SK-N-SH treated with all-trans-retinoic acid at 6 μM for 48 hours (cell line): ENCODE measurements at regions not wholly inside any gene's neighbourhood (a gene's known extent, or its start where the extent isn't known, plus 50 kb on each side); places are given as distances from the start of the nearest gene placed in this dataset.

Experiments
- ATAC-seq: fragments of 200-7000 bp; cut with Tn5 transposase; 3 replicates; pipeline ENCODE4 v1.9.1; 2020; ENCODE audit warnings: mild to moderate bottlenecking, moderate library complexity
- ARNTL ChIP-seq: fragments of 450-650 bp; formaldehyde crosslinking; IDR thresholded peaks from 2 replicates; pipeline ENCODE4 v1.5.0; 2020; ENCODE audit warnings: low read depth, mild to moderate bottlenecking, moderate library complexity, borderline replicate concordance
- CREB5 ChIP-seq: fragments of 250-450 bp; sonication (Bioruptor Pico); IDR thresholded peaks from 2 replicates; pipeline ENCODE4 v1.5.1; 2020; ENCODE audit warnings: low read depth, mild to moderate bottlenecking, moderate library complexity
- CSDC2 ChIP-seq: fragments of 250-450 bp; sonication (Bioruptor Pico); IDR thresholded peaks from 2 replicates; pipeline ENCODE4 v1.5.0; 2020; ENCODE audit warnings: mild to moderate bottlenecking, moderate library complexity
- CSRNP3 ChIP-seq: fragments of 250-450 bp; sonication (Bioruptor Pico); IDR thresholded peaks from 2 replicates; pipeline ENCODE4 v1.5.1; 2021; ENCODE audit warnings: mild to moderate bottlenecking, moderate library complexity
- ESRRG ChIP-seq: fragments of 250-450 bp; sonication (Bioruptor Pico); IDR thresholded peaks from 2 replicates; pipeline ENCODE4 v1.6.1; 2021; ENCODE audit warnings: mild to moderate bottlenecking
- GLIS3 ChIP-seq: fragments of 250-450 bp; sonication (Bioruptor Pico); IDR thresholded peaks from 2 replicates; pipeline ENCODE4 v1.5.0; 2020; ENCODE audit warnings: mild to moderate bottlenecking, moderate library complexity
- ISL1 ChIP-seq: fragments of 250-450 bp; sonication (Bioruptor Pico); IDR thresholded peaks from 2 replicates; pipeline ENCODE4 v2.1.2; 2022; ENCODE audit warnings: mild to moderate bottlenecking, moderate library complexity
- OSR1 ChIP-seq: fragments of 250-450 bp; sonication (Bioruptor Pico); IDR thresholded peaks from 2 replicates; pipeline ENCODE4 v1.8.0; 2022; ENCODE audit warnings: moderate library complexity, mild to moderate bottlenecking, inconsistent platforms
- PATZ1 ChIP-seq: fragments of 250-450 bp; sonication (Bioruptor Pico); IDR thresholded peaks from 2 replicates; pipeline ENCODE4 v1.8.0; 2020; ENCODE audit warnings: mild to moderate bottlenecking, moderate library complexity, borderline replicate concordance
- POU6F1 ChIP-seq: fragments of 250-450 bp; sonication (Bioruptor Pico); IDR thresholded peaks from 2 replicates; pipeline ENCODE4 v1.8.0; 2021; ENCODE audit warnings: low read depth, mild to moderate bottlenecking, moderate library complexity, borderline replicate concordance
- PPARA ChIP-seq: fragments of 250-450 bp; sonication (Bioruptor Pico); IDR thresholded peaks from 2 replicates; pipeline ENCODE4 v1.5.0; 2020; ENCODE audit warnings: mild to moderate bottlenecking, borderline replicate concordance
- RARB ChIP-seq: fragments of 250-450 bp; sonication (Bioruptor Pico); IDR thresholded peaks from 2 replicates; pipeline ENCODE4 v1.8.0; 2021; ENCODE audit warnings: mild to moderate bottlenecking, moderate library complexity
- SNAI2 ChIP-seq: fragments of 250-450 bp; sonication (Bioruptor Pico); IDR thresholded peaks from 2 replicates; pipeline ENCODE4 v1.5.0; 2020; ENCODE audit warnings: mild to moderate bottlenecking, moderate library complexity
- TOX ChIP-seq: fragments of 250-450 bp; sonication (Bioruptor Pico); IDR thresholded peaks from 2 replicates; pipeline ENCODE4 v1.8.0; 2021; ENCODE audit warnings: mild to moderate bottlenecking, moderate library complexity, borderline replicate concordance
- TSHZ2 ChIP-seq: fragments of 250-450 bp; sonication (Bioruptor Pico); IDR thresholded peaks from 2 replicates; pipeline ENCODE4 v1.5.0; 2020; ENCODE audit warnings: mild to moderate bottlenecking, moderate library complexity
- ZC3H10 ChIP-seq: fragments of 250-450 bp; sonication (Bioruptor Pico); IDR thresholded peaks from 2 replicates; pipeline ENCODE4 v1.5.1; 2021; ENCODE audit warnings: mild to moderate bottlenecking, moderate library complexity
- ZFP30 ChIP-seq: fragments of 450-650 bp; formaldehyde crosslinking; IDR thresholded peaks from 2 replicates; pipeline ENCODE4 v1.5.0; 2022; ENCODE audit warnings: mild to moderate bottlenecking, moderate library complexity
- ZNF565 ChIP-seq: fragments of 450-650 bp; formaldehyde crosslinking; conservative IDR thresholded peaks from 2 replicates; pipeline ENCODE4 v1.5.0; 2020; ENCODE audit warnings: low read depth, mild to moderate bottlenecking, moderate library complexity
- ZNF70 ChIP-seq: fragments of 450-650 bp; formaldehyde crosslinking; IDR thresholded peaks from 2 replicates; pipeline ENCODE4 v1.5.0; 2020; ENCODE audit warnings: mild to moderate bottlenecking, moderate library complexity
- ZNF8 ChIP-seq: fragments of 450-650 bp; formaldehyde crosslinking; IDR thresholded peaks from 2 replicates; pipeline ENCODE4 v1.5.0; 2020; ENCODE audit warnings: mild to moderate bottlenecking, moderate library complexity

- TF ChIP-seq PATZ1 (CRISPR knock-in tag) = no peak
Observed at GRCh38 chr11:26827567-26828081, 105.8 kb upstream of the SLC5A12 start (continued).

- no peak; the same call in 2 of the 3 replicates for ATAC-seq
- TF ChIP-seq PPARA (CRISPR knock-in tag) = no peak
- TF ChIP-seq ZNF70 (CRISPR knock-in tag) = no peak
- no peak for TF ChIP-seq TSHZ2 (CRISPR knock-in tag)
- no peak for TF ChIP-seq CSDC2 (CRISPR knock-in tag)
- no peak; the same call in 1 of the 2 replicates for TF ChIP-seq ZFP30 (CRISPR knock-in tag)
- no peak for TF ChIP-seq RARB
- no peak for TF ChIP-seq ZNF8 (CRISPR knock-in tag)
- TF ChIP-seq SNAI2 (CRISPR knock-in tag) = no peak
- TF ChIP-seq ZC3H10 (CRISPR knock-in tag) = no peak
- no peak for TF ChIP-seq ESRRG (CRISPR knock-in tag)
- TF ChIP-seq CSRNP3 (CRISPR knock-in tag) = no peak
- TF ChIP-seq CREB5 = no peak
- no peak for TF ChIP-seq PATZ1 (CRISPR knock-in tag)
- no peak for TF ChIP-seq GLIS3 (CRISPR knock-in tag)
- no peak for TF ChIP-seq POU6F1
- no peak for TF ChIP-seq ISL1 (CRISPR knock-in tag)
- no peak for TF ChIP-seq ARNTL (CRISPR knock-in tag)
Observed at GRCh38 chr11:26828288-26828687, 106.4 kb upstream of the SLC5A12 start.

- ATAC-seq = no peak
- TF ChIP-seq OSR1 = no peak
- no peak for TF ChIP-seq TOX
- TF ChIP-seq ZNF565 (CRISPR knock-in tag) = no peak
- TF ChIP-seq ZNF8 (CRISPR knock-in tag) = no peak
Observed at GRCh38 chr11:26830218-26830617, 108.4 kb upstream of the SLC5A12 start.
